Activated CD8-positive, alpha-beta memory T cell treated with anti-CD3 and anti-CD28 coated beads, Interleukin-2, amount 10 ng/mL, durations not matched to agents 7 days and 5 days (primary cell): ENCODE measurements at regions not wholly inside any gene's neighbourhood (a gene's known extent, or its start where the extent isn't known, plus 50 kb on each side); places are given as distances from the start of the nearest gene placed in this dataset.
"Not testable (repeated sequence)": the region's sequence is repeated elsewhere in the genome, so short reads cannot be mapped to it uniquely, and the experiment has no call there.

ENCODE experiments used
- ATAC-seq: fragments of 150-1000 bp; cut with Tn5 transposase; one replicate; pipeline ENCODE4 v1.10.0; 2021; ENCODE audit warnings: moderate library complexity
- CTCF ChIA-PET: fragments of 350-600 bp; sonication (Branson Sonifier 250); formaldehyde crosslinking; loops from one replicate; lab custom pipeline; 2021; ENCODE audit warnings: antibody characterized with exemption; lab: Charles Lee
- DNase-seq: peaks from one replicate; pipeline ENCODE4 v3.0.0-alpha.2; 2020
- H3K27ac Mint-ChIP-seq: one replicate; pipeline ENCODE4 v1.8.0; 2021; ENCODE audit warnings: mild to moderate bottlenecking, mixed read lengths
- H3K27me3 Mint-ChIP-seq: one replicate; pipeline ENCODE4 v1.8.0; 2021; ENCODE audit warnings: mixed read lengths
- H3K36me3 Mint-ChIP-seq: one replicate; pipeline ENCODE4 v1.8.0; 2021; ENCODE audit warnings: mild to moderate bottlenecking, mixed read lengths
- H3K4me1 Mint-ChIP-seq: one replicate; pipeline ENCODE4 v1.8.0; 2021; ENCODE audit warnings: mixed read lengths
- H3K4me3 Mint-ChIP-seq: one replicate; pipeline ENCODE4 v1.8.0; 2021; ENCODE audit warnings: mild to moderate bottlenecking, moderate library complexity, mixed read lengths
- H3K9me3 Mint-ChIP-seq: one replicate; pipeline ENCODE4 v1.8.0; 2022; ENCODE audit warnings: low read depth, mixed read lengths

DNA sequence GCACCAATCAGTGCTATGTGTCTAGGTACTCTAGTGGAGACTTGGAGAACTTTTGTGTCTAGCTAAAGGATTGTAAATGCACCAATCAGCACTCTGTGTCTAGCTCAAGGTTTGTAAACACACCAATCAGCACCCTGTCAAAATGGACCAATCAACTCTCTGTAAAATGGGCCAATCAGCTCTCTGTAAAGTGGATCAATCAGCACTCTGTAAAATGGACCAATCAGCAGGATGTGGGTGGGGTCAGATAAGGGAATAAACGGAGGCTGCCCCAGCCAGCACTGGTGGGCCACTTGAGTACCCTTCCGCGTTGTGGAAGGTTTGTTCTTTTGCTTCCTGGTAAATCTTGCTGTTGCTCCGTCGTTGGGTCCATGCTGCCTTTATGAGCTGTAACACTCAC is 135.3 kb upstream of the RFC3 start:
- peaks cover 30% of the 10 kb centered on the region for H3K4me1 Mint-ChIP-seq
- CTCF ChIA-PET, H3K4me3 Mint-ChIP-seq, H3K9me3 Mint-ChIP-seq, H3K27ac Mint-ChIP-seq, ATAC-seq, H3K27me3 Mint-ChIP-seq, DNase-seq: not testable (repeated sequence)
- H3K36me3 Mint-ChIP-seq = peaks cover 25% of the 10 kb centered on the region

DNA sequence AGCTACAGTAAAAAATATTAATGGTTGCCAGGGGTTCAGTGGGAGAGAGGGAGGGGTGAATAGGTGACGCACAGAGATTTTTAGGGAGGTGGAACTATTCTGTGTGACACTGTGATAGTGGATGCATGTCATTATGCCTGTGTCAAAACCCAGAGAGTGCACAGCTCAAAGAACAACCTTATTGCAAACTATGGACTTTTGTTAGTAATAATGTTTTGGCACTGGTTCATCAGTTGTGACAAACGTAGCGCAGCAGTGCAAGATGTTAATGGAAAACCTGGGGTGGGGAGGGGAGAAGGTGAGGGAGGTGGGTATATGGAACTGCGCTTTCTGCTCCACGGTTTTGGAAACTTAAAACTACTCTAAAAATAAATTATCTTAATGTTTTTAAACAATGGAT is 134.6 kb upstream of the RFC3 start:
- DNase-seq = no peak
- Mint-ChIP-seq H3K4me1 (peaks cover 26% of the 10 kb centered on the region), H3K36me3 (peaks cover 25% of the 10 kb centered on the region), H3K4me3 (no peak overlapping the region), H3K9me3 (peaks cover 3% of the 10 kb centered on the region), H3K27ac (no peak overlapping the region), H3K27me3 (no peaks in the 10 kb centered on the region)
- no peak for ATAC-seq
- CTCF ChIA-PET = no interaction called here

DNA sequence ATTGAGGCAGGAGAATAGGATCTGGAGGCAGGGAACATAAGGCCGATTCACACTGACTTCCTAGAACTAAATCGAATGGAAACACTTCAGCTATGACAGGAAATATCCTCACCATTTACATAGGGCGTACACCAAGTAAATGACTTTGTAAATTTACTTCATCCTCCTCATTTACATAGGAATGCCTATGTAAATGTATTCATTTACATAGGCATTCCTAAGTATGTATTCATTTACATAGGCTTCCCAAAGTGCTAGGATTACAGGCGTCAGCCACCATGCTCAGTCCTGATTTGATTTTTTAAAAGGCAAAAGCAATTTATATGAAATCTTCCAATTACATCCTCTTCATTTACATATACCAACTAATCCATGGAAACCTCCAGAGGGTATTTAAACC is 133.1 kb upstream of the RFC3 start:
- Mint-ChIP-seq H3K27me3 (no peaks in the 10 kb centered on the region), H3K9me3 (peaks cover 3% of the 10 kb centered on the region), H3K4me3 (no peak overlapping the region), H3K36me3 (peaks cover 25% of the 10 kb centered on the region), H3K4me1 (peaks cover 13% of the 10 kb centered on the region), H3K27ac (no peak overlapping the region)
- ATAC-seq = no peak
- CTCF ChIA-PET = no interaction called here
- no peak for DNase-seq

DNA sequence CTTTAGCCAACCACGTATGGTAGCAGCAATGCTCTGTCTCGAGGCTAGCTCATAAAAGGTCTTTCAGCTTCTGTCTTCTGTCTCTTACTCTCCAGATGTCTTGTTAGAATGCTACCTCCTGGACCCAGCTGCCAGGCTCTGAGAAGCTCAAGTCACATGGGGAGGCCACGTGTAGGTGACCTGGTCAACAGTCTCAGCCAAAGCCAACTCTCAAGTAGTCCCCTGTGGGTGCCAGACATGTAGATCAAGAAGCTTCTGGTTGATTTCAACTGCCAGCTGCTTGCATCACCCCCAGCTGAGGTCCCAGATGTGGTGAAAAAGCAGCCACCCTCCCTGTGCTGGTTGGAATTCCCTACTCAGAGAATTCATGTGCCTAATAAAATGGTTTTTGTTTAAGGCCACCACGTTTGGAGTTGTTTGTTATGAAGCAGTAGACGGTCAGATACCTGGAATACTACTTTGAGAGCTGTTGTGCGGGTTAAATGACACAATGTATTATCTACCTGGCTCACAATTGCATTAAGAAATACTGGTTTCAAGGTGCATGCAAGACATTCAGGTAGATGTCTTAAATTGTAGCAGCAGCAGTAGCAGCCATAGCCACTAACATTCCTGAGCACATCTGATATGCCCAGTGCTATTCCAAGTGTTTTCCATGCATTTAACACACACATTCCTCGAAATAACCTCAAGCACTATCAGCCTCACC is 131.0 kb upstream of the RFC3 start:
- CTCF ChIA-PET = no interaction called here

DNA sequence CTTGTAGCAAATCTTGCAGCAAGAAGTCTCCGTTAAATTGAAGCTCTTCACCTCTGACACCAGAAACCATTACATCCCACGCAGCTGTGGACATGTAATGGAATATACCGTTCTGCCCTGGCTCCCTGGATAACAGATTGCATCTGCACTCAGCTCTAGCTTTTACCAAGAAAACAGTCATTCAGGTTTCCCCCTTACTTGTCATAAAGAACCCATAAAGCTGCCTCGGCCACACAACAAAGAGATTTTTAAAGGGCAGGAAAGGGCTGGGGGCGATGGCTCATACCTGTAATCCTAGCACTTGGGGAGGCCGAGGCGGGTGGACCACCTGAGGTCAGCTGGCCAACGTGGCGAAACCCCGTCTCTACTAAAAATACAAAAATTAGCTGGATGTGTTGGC is 127.6 kb upstream of the RFC3 start:
- Mint-ChIP-seq H3K4me3 (no peak overlapping the region), H3K9me3 (no peaks in the 10 kb centered on the region), H3K27ac (no peak overlapping the region), H3K36me3 (peaks cover 12% of the 10 kb centered on the region), H3K27me3 (no peaks in the 10 kb centered on the region), H3K4me1 (peaks cover 5% of the 10 kb centered on the region)
- CTCF ChIA-PET = no interaction called here
- DNase-seq = no peak
- no peak for ATAC-seq

More for the DNA sequence above, 131.0 kb upstream of the RFC3 start:
- DNase-seq = no peak
- Mint-ChIP-seq H3K4me3 (no peak overlapping the region), H3K4me1 (peaks cover 5% of the 10 kb centered on the region), H3K27me3 (no peaks in the 10 kb centered on the region), H3K36me3 (peaks cover 15% of the 10 kb centered on the region), H3K9me3 (no peaks in the 10 kb centered on the region), H3K27ac (no peak overlapping the region)
- no peak for ATAC-seq

DNA sequence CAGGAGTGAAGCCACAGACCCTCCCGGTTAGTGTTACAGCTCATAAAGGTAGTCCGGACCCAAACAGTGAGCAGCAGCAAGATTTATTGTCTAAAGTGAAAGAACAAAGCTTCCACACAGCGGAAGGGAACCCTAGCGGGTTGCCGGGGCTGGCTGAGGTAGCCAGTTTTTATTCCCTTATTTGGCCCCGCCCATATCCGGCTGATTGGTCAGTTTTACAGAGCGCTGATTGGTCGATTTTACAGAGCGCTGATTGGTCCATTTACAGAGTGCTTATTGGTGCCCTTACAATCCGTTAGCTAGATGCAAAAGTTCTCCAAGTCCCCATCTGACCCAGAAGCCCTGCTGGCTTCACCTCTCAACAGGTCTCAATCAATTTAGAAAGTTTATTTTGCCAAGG is 126.0 kb upstream of the RFC3 start:
- no peak overlapping the region for H3K27ac Mint-ChIP-seq
- no peak for DNase-seq
- no peaks in the 10 kb centered on the region for H3K27me3 Mint-ChIP-seq
- peaks cover 14% of the 10 kb centered on the region for H3K36me3 Mint-ChIP-seq
- no peak overlapping the region for H3K4me3 Mint-ChIP-seq
- H3K9me3 Mint-ChIP-seq = no peaks in the 10 kb centered on the region
- H3K4me1 Mint-ChIP-seq = peaks cover 5% of the 10 kb centered on the region
- no peak for ATAC-seq
- CTCF ChIA-PET = no interaction called here

DNA sequence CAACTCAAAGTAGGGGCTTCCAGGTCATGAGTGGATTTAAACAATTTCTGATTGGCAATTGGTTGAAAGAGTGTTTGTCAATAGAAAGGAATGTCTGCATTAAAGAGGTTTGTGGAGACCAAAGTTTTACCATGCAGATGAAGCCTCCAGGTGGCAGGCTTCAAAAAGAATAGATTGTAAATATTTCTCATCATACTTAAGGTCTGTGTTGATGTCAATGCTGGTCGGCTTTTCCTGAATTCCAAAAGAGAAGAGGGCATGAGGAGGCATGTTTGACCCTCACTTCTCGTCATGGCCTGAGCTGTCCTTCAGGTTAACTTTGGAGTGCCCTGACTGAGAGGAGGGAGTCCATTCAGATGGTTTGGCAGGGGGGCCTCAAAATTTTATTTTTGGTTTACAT is 125.4 kb upstream of the RFC3 start:
- Mint-ChIP-seq H3K27ac (peak overlapping the region; percentile 39), H3K9me3 (no peaks in the 10 kb centered on the region)

DNA sequence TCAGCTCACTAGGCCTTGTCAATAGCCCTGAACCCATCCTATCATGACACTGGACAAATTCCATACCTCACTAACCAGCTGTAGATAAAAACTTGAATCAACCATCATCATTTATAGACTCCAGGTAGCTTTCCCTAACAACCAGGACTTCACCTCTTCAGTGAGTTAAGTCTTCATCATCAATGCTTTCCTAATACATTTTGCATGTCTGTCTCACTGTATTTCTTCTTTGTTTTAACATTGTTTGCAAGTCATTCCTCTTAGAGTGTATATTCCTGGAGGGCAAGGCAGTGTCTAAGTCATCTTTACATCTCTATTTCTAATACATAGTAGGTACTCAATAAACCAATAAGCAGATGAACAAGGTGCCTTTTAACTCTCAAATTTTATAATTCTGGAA is 123.4 kb upstream of the RFC3 start:
- DNase-seq (no peak), ATAC-seq (no peak)
- CTCF ChIA-PET = interaction anchor here (0.8 to 1.1 kb wide), 2 partner anchors 13 to 29 kb away, joined by 3 read pairs; no protein-coding TSS in a partner anchor
- Mint-ChIP-seq H3K27ac (no peak overlapping the region), H3K27me3 (no peaks in the 10 kb centered on the region), H3K9me3 (no peaks in the 10 kb centered on the region), H3K4me3 (no peak overlapping the region), H3K36me3 (peaks cover 11% of the 10 kb centered on the region), H3K4me1 (peaks cover 5% of the 10 kb centered on the region)

More for the DNA sequence above, 125.4 kb upstream of the RFC3 start:
- CTCF ChIA-PET = no interaction called here
- DNase-seq = no peak
- Mint-ChIP-seq H3K4me3 (no peak overlapping the region), H3K4me1 (peaks cover 5% of the 10 kb centered on the region), H3K27me3 (no peaks in the 10 kb centered on the region), H3K36me3 (peaks cover 14% of the 10 kb centered on the region)
- no peak for ATAC-seq

DNA sequence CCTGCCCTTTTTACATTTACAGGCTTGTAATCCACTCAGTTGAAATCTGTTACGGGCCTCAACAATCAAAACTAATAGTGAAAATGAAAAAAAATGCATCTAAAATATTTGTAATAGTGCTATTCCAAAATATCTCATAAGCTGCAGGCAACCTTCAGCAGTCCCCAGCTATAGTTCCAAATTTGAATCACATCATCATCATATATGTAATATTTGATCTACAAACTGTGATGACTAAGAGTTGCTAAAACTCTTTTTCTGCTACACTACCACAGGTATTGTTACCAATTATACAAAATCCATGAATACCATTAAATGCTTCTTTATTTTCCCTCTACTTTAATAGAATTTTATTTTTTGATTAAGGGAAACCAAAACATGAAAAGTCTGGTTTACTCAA is 121.4 kb upstream of the RFC3 start:
- no peak overlapping the region for H3K4me3 Mint-ChIP-seq
- H3K9me3 Mint-ChIP-seq = no peaks in the 10 kb centered on the region
- H3K4me1 Mint-ChIP-seq = no peaks in the 10 kb centered on the region
- CTCF ChIA-PET = no interaction called here
- no peak for DNase-seq
- no peak overlapping the region for H3K27ac Mint-ChIP-seq
- H3K27me3 Mint-ChIP-seq = no peaks in the 10 kb centered on the region
- no peak for ATAC-seq
- peaks cover 10% of the 10 kb centered on the region for H3K36me3 Mint-ChIP-seq

DNA sequence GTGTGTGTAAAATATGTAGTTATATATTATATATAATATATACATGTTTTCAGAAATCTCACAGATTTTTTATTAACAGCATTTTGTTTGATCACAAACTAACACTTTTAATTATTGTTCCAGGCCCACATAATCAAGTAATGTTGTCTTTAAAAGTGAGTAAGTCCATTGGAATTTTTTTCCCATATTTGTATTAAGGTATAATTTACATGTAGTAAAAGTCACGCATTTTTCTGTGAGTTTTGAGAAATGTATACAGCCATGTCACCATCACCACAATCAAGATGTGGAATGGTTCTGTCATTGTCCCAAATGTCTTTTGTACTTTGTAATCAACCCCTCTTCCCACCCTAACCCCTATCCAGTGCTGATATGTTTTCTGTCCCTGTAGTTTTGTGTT is 120.0 kb upstream of the RFC3 start:
- no peaks in the 10 kb centered on the region for H3K9me3 Mint-ChIP-seq
- no peaks in the 10 kb centered on the region for H3K4me1 Mint-ChIP-seq
- CTCF ChIA-PET = no interaction called here
- H3K27ac Mint-ChIP-seq = no peak overlapping the region
- H3K36me3 Mint-ChIP-seq = peaks cover 3% of the 10 kb centered on the region
- ATAC-seq (no peak), DNase-seq (no peak)
- H3K4me3 Mint-ChIP-seq = no peak overlapping the region
- H3K27me3 Mint-ChIP-seq = peaks cover 3% of the 10 kb centered on the region

DNA sequence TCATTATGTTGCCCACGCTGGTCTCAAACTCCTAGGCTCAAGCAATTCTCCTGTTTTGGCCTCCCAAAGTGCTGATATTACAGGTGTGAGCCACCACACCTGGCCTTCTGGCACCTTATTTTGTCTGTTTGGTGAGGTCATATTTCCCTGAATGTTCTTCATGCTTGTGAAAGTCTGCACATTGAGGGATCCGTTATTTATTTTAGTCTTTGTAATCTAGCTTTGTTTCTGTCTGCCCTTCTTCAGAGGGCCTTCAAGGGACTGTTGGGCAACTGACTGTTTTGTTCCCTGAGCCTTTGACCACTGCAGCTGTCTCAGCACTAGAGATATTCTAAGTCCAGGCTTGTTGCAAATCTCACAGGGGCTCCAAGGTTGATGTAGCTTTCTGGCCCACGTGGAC is 110.5 kb upstream of the RFC3 start:
- ATAC-seq (no peak), DNase-seq (no peak)
- no peak overlapping the region for H3K27ac Mint-ChIP-seq
- H3K4me1 Mint-ChIP-seq = no peaks in the 10 kb centered on the region
- H3K27me3 Mint-ChIP-seq = peaks cover 10% of the 10 kb centered on the region
- H3K4me3 Mint-ChIP-seq = no peak overlapping the region
- peaks cover 9% of the 10 kb centered on the region for H3K36me3 Mint-ChIP-seq
- CTCF ChIA-PET = interaction anchor here (1.1 kb wide), 1 partner anchor 12 kb away, joined by 3 read pairs; no protein-coding TSS in a partner anchor
- H3K9me3 Mint-ChIP-seq = peaks cover 8% of the 10 kb centered on the region

DNA sequence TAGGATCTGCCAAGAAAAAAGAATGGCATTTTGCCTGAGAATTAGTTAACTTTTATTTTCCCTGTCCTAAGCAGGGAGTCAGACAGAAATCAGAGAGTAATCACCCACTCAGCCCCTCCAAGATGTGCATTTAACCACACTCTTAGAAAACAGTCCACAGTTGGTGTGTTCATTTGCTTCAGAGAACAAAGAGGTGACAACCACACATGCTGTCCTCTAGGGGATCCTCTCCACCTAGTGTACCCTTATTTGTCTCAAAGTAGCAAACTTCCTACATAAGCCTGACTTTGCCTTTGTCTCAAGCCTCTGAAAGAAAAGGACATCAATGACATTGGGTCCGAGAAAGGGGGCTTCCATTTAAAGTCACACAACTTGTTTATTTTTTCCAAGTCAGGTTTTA is 107.0 kb upstream of the RFC3 start:
- CTCF ChIA-PET = no interaction called here
- no peaks in the 10 kb centered on the region for H3K27me3 Mint-ChIP-seq
- no peak overlapping the region for H3K27ac Mint-ChIP-seq
- H3K4me1 Mint-ChIP-seq = no peaks in the 10 kb centered on the region
- no peak for ATAC-seq
- no peak overlapping the region for H3K4me3 Mint-ChIP-seq
- peaks cover 11% of the 10 kb centered on the region for H3K36me3 Mint-ChIP-seq
- no peak for DNase-seq
- H3K9me3 Mint-ChIP-seq = peaks cover 8% of the 10 kb centered on the region

DNA sequence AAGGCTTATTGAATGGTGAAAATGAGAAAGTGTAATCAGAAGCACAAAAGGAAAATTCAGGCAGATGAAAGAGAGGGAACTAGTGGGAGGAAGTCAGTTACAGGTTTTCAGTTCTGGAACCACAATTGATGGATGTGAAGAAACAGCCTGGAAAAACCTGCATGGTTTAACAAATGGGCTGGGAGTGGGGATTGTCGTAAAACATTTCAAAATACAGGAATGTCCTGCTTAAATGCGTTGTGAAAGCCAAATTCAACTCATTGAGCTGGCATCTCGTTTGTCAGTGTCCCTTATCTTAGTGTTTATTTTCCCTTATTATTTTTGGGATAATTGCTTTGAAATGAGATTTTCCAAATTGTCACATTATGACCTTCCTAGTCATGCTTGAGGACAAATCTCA is 106.5 kb upstream of the RFC3 start:
- ATAC-seq (no peak), DNase-seq (no peak)
- H3K27me3 Mint-ChIP-seq = no peaks in the 10 kb centered on the region
- H3K4me1 Mint-ChIP-seq = no peaks in the 10 kb centered on the region
- H3K4me3 Mint-ChIP-seq = no peak overlapping the region
- H3K36me3 Mint-ChIP-seq = peaks cover 13% of the 10 kb centered on the region
- CTCF ChIA-PET = no interaction called here
- H3K9me3 Mint-ChIP-seq = peaks cover 8% of the 10 kb centered on the region
- no peak overlapping the region for H3K27ac Mint-ChIP-seq

DNA sequence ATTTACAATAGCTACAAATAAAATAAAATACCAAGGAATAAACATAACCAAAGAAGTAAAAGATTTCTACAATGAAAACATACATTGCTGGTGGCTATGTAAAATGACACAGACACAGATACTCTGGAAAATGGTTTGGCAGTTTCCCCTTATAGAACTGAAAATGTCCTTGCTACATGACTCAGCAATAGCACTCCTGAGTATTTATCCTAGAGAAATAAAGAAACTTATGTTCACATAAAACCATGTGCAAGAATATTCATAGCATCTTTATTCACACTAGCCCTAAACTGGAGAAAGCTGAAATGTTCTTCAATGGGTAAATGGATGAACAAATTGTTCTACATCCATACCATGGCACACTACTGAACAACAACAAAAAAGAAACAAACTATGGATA is 100.2 kb upstream of the RFC3 start:
- peaks cover 5% of the 10 kb centered on the region for H3K9me3 Mint-ChIP-seq
- ATAC-seq (no peak), DNase-seq (no peak)
- CTCF ChIA-PET = interaction anchor here (0.9 to 1.5 kb wide), 2 partner anchors 38 to 492 kb away, joined by 3 read pairs; no protein-coding TSS in a partner anchor
- peaks cover 5% of the 10 kb centered on the region for H3K36me3 Mint-ChIP-seq
- no peak overlapping the region for H3K27ac Mint-ChIP-seq
- H3K4me1 Mint-ChIP-seq = peaks cover 8% of the 10 kb centered on the region
- no peak overlapping the region for H3K4me3 Mint-ChIP-seq
- H3K27me3 Mint-ChIP-seq = no peaks in the 10 kb centered on the region
